Activated CD4-positive, alpha-beta T cell treated with anti-CD3 and anti-CD28 coated beads, Interleukin-2, amount 50 U/mL, for 24 hours (primary cell): ENCODE measurements at regions not wholly inside any gene's neighbourhood (a gene's known extent, or its start where the extent isn't known, plus 50 kb on each side); places are given as distances from the start of the nearest gene placed in this dataset.
"Not testable (repeated sequence)": the region's sequence is repeated elsewhere in the genome, so short reads cannot be mapped to it uniquely, and the experiment has no call there.

ENCODE experiments used
- DNase-seq, 2 donors: peaks; one replicate each; pipeline ENCODE4 v3.0.0-alpha.2; 2020; ENCODE audit warnings: low read depth in 1 of 2, low spot score in 1 of 2

DNA sequence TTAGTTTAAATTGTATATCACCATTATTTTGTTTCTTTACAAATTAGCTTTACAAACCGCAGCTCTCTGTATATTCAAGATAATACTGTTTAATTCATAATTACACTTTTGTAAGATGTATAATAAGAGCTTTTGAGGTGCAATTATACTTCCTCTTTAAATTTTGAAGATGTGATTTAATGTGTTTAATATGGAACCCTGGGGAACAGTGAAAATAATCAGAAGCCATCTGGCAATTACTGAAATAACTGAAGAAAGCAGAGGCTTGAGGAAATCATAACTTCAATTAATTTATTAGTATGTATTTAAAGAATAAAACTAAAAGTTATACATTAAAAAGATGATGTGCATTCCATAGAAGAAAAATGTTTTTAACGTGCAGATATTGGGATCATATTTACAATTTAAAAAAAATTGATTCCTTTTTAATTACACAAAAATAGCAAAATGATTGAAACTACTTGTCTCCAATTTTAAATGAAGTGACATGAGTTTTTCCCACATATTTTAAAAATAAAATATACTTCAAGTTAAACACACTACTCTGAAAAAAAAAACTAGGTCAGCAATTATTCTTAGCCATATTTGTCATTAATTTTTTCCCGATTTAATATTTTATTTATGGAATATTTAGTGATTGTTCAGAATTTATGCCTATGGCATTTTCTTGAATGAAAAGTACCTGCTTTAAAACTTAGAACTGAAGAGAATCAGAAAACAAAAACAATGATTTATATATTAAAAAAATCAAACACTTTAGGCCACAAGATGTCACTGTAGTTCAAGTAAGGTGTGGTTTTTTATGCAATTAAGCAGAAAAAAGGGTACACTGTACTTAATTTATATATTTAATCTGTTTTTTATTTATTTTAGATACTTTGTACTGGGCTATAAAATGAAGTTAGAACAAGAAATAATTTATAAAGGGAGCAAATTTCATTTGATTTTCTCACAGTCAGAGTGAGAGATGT is 942.7 kb upstream of the NDST4 start:
- DNase-seq, result no peak

DNA sequence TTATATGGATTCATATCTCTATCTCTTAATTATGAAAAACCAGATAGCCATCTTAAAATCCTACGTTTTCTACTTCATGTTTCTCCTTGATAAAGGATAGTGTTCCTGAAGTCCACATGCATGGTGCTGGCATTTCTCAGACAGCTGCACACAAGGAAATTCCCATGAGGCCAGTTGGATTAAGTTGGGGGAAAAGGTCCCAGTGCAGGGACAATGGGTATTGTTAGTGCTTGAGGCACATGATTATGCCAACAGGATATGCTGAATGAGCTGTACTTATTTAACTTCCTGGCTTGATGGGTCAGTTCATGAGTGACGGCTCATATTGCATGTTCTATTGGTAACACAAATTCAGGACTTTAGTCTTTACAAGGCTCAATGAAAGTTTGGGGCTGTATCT is 913.9 kb upstream of the NDST4 start:
- DNase-seq, result no peak

DNA sequence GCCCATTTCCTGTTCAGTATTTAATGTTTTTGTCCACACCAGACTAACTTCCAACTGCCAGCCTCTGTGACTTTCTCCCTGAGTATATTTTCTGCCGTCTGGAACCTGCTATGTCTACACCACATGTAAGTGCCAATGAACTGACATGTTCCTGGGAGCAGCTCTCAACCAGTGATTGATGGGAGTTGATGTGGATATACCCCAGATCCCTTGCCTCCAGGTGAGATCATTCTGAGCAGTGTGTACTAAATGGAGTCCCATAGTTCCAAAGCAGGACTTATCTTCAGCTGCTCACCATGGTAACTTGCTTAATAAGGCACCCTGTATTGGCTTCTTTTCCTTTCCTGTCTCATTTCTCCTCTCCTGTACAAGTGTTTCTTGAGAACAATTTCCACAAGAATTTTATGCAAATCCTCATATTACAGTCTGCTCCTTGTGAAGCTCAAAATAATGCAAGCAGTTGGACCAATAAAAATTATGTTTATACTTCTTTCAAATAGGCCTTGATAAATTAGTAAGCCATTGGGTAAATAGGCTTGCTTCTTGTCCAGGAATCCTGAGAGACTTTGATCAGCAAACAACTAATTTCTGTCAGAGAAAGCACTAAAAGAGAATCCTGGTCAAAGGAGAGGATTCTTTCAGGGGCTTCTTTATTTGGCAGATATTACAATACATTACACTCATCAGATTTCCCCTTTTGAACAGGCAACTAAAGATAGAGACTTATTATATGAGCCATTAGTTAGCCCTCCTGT is 911.7 kb upstream of the NDST4 start:
- no peak for DNase-seq

DNA sequence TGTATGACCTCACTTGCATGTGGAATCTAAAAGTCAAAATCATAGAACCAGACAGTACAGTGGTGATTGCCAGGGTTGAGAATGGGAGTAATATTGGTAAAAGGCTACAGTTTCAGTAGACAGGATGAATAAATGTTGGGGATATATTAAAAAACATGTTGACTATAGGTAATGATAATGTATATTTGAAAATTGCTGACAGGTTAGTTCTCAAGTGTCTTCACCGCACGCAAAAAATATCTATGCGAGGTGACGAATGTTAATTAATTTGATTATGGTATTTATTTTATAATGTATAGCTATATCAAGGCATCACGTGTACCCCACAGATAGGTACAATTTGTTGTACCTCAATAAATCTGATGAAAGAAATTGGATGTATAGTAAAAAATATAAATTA is 909.6 kb upstream of the NDST4 start:
- DNase-seq, result no peak

DNA sequence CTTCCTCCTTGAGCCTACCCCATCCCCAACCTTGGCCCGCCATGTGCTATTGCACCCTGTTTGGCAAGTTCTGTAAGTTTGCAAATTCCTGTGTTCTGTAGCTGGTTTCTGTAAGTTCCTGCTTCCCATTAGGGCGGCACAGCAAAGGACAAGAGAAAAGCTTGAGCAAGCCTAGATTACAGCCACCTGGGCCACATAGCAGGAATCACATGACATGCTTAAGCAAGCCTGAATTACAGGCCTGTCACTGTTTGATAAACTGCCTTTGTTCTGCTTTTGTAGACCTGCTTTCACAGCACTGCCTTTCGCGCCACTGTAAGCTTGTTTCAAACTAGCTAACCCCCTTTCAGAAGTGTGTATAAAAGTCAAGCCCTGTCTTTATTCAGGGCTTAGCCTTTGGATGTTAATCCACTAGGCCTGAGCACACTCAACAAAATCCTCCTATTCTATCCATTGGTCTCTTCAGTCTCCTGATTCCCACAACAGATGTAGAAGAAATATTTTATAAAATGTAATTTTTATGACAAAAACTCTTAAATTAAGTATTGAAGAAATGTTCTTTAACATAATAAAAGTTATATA is 906.8 kb upstream of the NDST4 start:
- DNase-seq, result no peak

DNA sequence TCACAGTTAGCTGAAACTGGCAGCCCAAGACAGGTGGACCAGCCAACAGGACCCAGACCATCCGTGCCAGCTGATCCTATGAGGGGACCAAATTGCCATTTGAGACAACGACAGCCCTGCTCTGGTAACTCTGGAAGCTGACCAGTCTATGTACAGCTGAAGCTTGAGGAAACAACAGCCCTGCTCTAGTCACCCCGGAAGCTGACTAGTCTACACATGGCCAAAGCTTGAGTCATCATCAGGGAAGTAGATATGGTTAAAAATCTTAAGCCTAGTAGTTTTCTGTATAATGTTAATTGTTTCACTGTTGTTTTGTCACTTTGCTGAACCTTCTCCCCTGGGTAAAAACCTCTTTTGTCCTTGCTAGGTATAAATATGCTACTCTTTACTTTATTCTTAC is 905.4 kb upstream of the NDST4 start:
- no peak for DNase-seq

DNA sequence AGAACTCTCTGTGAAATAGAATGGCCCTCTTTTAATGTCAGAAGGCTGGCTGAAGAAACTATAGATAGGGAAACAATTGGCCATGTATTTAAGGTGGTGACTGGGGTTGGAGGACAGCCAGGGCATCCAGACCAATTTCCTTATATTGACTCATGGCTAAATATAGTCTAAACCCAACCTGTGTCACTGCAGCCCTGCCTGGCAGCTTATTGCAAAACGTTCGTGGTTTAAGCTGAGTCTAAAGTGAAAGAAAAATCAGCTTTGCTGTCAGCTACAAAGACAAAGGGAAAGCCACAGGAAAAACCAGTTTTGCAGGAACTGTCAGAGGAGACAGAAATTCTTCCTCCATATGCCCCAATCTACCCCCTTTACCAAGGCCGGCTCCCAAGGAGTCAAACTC is 902.8 kb upstream of the NDST4 start:
- no peak for DNase-seq

DNA sequence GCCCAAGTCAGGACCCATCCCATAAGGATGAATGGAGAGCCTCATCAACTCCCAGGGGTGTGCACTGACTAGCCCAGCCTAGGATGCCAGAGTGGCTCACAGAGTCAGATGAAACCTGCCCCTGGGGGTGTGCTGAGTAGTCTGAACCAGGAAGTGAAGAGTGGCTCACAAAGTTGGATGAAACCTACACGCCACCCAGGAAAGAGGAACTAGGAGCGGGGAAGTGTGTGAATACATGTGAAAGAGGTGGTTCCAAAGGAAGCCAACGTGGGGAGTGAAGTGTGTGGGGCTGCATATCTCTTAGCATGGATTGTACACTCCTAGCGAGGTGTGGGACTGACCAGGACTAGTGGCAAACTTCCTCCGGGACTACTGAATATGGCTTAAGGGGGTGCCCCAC is 902.1 kb upstream of the NDST4 start:
- DNase-seq, result no peak

DNA sequence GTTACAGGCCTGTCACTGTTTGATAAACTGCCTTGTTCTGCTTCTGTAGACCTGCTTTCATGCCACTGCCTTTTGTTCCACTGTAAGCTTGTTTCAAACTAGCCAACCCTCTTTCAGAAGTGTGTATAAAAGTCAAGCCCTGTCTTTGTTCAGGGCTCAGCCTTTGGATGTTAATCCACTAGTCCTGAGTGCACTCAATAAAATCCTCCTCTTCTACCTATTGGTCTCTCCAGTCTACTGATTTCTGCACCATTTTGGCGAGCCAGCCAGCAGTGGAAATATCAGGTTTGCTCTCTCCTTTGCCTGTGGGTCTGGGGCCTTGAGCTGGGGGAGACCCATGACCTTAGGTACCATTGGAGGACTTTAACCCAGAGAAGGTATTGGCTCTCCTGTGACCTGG is 901.6 kb upstream of the NDST4 start:
- DNase-seq, result no peak

DNA sequence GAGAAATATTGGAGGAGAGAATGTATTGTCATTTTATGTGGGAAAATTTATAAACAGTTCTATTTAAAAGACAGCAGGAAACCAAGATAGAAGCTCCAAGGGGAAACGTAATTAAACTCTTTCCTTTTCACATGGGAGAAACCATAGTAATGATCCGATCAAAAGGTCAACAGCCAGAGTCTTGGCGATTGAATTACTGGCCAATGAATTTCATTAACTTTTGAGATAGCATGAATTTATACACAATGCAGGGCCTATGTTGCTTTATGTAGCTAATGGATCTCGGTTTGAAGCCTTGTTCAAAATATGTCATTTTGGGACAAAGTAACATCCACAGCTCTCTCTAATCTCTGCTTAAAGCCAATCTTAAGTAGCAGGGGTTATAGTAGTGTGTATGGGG is 897.5 kb upstream of the NDST4 start:
- no peak for DNase-seq

DNA sequence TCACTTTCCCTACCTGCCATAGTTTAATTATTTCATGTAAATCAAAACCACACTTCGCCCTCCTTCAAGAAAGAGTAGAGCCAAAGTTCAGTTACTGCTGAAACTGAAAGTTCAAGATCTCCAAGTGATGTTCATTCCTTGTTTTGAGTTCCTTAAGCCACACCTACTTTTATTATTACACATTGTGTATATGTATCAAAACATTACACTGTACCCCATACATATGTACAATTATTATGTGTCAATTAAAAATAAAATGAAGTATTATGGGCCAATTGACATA is 892.3 kb upstream of the NDST4 start:
- no peak for DNase-seq

DNA sequence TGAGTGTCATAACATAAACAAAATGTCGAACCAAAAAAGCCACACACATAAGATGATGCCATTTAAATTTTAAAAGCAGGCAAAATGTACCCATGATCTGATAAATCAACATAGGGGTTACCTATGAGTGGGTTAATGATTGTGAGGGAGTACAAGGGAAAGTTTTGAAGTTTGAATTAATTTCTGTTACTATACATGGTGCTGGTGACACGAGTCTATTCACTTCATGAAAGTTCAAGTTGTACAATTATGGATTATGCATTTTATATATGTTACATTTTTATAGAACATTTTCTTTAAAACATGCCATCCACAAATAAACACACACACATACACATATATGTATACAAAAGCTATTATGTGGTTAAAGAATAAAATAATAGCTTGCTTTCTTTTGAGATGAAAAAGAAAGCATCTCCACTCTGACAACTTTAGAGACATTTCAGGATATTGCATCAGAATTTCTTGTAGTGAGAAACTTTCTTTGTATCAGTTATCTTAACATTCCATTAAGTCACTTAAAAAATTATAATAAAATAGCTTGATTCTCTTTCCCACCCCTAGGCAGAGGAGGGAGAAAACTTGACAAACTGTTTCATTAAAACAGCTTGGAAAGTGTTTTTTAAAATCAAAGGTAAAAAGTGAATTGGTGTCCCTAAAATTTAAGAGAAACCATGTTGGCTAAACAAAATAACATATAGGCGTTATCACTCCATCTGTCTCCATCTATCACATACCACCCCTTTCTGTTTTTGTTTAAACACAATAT is 891.8 kb upstream of the NDST4 start:
- no peak for DNase-seq

DNA sequence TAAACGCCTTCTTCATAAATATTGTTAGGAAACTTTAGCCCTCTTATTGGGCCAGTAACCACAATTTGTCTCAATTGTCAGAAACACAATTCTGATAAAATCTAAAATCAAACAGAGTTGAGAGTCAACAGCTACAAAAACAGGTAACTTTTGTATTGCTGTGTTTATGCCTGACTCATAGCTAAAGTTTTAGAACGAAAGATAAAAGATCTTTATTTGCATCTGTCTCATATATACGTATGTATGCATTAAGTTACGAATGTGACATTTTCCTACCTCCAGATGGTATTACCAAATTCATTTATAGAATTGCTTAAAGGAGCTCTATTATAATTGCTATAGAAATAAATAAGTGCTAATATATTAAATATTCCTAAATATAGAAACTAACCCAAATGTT is 887.9 kb upstream of the NDST4 start:
- no peak for DNase-seq

DNA sequence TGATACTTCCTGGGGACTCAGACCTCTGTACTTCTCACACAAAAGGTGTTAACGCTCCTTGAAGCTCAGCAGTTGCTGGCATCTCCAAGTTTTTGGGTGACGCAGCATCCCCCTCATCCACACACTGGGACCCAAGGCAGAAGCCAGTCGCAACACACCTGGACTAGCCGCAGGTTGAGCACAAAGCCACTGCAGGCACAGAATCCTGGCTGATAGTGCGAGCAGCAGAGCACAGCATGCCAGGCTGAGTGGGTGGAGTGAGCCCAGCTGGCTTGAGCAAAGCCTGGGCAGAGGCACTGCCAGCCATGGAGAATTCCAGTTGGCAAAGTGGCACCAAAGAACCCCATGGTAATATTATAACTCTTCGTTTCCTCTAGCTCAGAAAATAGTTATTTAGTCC is 873.2 kb upstream of the NDST4 start:
- DNase-seq, result no peak

DNA sequence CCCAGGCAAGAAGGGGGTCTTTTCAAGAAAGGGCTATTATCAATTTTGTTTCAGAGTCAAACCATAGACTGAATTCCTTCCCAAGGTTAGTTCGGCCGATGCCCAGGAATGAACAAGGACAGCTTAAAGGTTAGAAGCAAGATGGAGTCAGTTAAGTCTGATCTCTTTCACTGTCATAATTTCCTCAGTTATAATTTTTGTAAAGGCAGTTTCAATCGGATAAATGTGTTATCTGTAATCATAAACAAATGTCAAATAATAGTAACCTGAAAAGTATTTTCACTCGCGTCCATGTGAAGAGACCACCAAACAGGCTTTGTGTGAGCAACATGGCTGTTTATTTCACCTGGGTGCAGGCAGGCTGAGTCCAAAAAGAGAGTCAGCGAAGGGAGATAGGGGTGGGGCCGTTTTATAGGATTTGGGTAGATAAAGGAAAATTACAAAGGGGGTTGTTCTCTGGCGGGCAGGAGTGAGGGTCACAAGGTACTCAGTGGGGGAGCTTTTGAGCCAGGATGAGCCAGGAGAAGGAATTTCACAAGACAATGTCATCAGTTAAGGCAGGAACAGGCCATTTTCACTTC is 862.1 kb upstream of the NDST4 start:
- DNase-seq, result not testable (repeated sequence)

DNA sequence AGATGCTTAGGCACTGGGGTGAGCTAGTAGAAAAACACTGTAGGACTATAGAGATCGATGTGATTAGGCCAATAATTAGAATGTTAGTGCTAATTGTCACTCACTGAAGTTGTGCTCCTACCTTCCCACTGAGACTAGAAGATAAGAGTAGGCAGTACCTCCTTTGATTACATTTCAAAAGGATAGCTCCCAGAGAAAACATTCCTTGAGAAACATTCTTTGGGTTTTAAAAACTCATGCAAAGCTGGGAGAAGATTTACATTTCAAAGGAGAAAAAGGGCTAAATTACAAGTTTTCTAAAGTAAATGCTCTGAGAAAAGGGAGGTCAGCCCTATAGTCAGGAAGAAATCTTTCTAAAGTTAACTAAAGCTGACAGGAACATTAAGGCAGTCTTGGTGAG is 860.3 kb upstream of the NDST4 start:
- DNase-seq, result no peak

DNA sequence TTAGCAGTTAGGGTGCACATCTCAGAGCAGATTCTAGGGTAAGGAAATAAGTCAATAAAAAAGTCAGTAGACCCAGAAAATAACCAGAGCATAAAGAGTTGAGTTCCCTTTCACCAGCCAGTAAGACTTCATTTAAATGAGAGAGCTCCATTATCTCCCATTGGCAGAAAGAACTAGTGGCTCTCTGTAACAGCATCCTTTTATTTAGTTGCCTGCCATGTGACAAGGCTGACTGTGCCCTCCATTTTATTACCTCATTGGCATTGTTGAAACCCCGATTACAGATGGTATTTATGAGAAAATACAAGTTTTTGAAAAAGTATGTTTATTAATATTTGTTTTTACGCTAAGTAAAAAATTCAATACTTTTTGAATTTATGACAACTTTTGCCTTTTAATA is 859.5 kb upstream of the NDST4 start:
- DNase-seq, result no peak

DNA sequence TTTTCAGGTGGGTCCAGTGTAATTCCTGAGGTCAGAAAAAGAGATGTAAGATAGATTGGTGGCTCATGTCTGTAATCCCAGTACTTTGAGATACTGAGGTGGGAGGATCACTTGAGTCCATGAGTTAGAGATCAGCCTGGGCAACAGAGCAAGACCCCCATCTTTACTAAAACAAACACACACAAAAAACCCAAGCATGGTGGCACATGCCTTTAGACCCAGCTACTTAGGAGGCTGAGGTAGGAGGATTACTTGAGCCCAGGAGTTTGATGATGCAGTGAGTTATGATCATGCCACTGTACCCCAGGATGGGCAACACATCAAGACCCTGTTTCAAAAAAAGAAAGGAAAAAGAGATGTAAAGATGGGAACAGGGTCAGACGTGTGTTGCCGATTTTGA is 857.4 kb upstream of the NDST4 start:
- no peak for DNase-seq

DNA sequence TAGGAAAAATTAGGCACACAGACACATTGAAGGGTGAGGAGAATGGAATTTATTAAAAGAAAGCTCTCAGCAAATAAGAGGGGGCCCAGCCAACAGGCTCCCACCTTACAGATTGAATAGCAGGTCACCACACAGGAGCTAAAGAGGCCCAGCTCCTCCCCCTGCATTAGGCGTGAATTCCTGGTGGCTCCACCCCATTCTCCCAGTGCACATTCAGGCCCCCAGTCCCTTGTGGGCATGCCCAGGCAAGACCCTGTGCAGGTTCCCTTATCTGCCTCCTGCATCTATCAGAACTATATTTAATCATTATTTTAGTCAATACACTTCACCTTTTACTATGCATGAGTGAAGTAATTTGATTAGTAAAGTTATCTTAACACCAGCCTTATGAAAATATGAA is 856.3 kb upstream of the NDST4 start:
- DNase-seq, result no peak

DNA sequence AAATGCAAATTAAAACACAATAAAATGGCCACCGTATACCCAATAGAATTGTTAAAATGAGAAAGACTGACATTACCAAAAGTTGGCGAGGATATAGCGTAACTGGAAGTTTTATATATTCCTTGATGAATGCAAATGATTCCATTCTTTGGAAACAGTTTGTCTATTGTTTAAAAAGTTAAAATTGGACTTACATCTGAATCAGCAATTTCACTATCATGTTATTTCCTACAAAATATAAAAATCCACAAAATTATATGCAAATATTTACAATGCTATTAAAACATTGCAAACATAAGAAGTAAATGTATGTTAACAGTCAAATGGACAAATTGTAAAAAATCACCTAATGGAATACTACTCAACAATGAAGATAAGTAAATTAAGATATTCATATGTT is 852.2 kb upstream of the NDST4 start:
- no peak for DNase-seq
